WERI-Rb-1 (cell line): ENCODE measurements at regions not wholly inside any gene's neighbourhood (a gene's known extent, or its start where the extent isn't known, plus 50 kb on each side); places are given as distances from the start of the nearest gene placed in this dataset.

ENCODE experiments used
- DNase-seq: peaks from one replicate; pipeline ENCODE4 v3.0.0-alpha.2; 2020
- H3K27ac ChIP-seq: fragments of 250-450 bp; sonication (Bioruptor Pico); 2 replicates; pipeline ENCODE4 v1.5.1; 2020; ENCODE audit warnings: mild to moderate bottlenecking, moderate library complexity
- H3K27me3 ChIP-seq: fragments of 250-450 bp; sonication (Bioruptor Pico); 2 replicates; pipeline ENCODE4 v1.5.1; 2021; ENCODE audit warnings: mild to moderate bottlenecking, low read depth, moderate library complexity; ENCODE audit not compliant: insufficient read depth, severe bottlenecking
- H3K36me3 ChIP-seq: fragments of 250-450 bp; sonication (Bioruptor Pico); 2 replicates; pipeline ENCODE4 v1.5.1; 2020; ENCODE audit warnings: mild to moderate bottlenecking, moderate library complexity
- H3K4me3 ChIP-seq: 2 replicates; pipeline ENCODE4 v1.5.1; 2011; ENCODE audit warnings: low read depth, mild to moderate bottlenecking, control low read depth, low read length
- H3K9me3 ChIP-seq: fragments of 250-450 bp; sonication (Bioruptor Pico); 2 replicates; pipeline ENCODE4 v1.5.1; 2021; ENCODE audit warnings: mild to moderate bottlenecking, moderate library complexity; ENCODE audit not compliant: severe bottlenecking
- TF ChIP-seq, protein P1 (sequence below): IDR thresholded peaks from 2 replicates; pipeline ENCODE4 v1.5.1; 2011; ENCODE audit warnings: low read depth, mild to moderate bottlenecking, control low read depth, inconsistent platforms, low read length

- DNase-seq, result no peak
- no peaks in the 10 kb centered on the region for H3K36me3 ChIP-seq
- H3K4me3 ChIP-seq, result no peak overlapping the region
- TF ChIP-seq, protein P1, sequence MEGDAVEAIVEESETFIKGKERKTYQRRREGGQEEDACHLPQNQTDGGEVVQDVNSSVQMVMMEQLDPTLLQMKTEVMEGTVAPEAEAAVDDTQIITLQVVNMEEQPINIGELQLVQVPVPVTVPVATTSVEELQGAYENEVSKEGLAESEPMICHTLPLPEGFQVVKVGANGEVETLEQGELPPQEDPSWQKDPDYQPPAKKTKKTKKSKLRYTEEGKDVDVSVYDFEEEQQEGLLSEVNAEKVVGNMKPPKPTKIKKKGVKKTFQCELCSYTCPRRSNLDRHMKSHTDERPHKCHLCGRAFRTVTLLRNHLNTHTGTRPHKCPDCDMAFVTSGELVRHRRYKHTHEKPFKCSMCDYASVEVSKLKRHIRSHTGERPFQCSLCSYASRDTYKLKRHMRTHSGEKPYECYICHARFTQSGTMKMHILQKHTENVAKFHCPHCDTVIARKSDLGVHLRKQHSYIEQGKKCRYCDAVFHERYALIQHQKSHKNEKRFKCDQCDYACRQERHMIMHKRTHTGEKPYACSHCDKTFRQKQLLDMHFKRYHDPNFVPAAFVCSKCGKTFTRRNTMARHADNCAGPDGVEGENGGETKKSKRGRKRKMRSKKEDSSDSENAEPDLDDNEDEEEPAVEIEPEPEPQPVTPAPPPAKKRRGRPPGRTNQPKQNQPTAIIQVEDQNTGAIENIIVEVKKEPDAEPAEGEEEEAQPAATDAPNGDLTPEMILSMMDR, result no peak
- no peaks in the 10 kb centered on the region for H3K27me3 ChIP-seq
- no peaks in the 10 kb centered on the region for H3K9me3 ChIP-seq
- H3K27ac ChIP-seq, result no peak overlapping the region
Observed at GRCh38 chr5:124452412-124452811, 294.0 kb downstream of the ZNF608 start.

- no peaks in the 10 kb centered on the region for H3K9me3 ChIP-seq
- no peak for DNase-seq
- H3K27ac ChIP-seq, result no peak overlapping the region
- TF ChIP-seq, protein P1, result no peak
- no peaks in the 10 kb centered on the region for H3K27me3 ChIP-seq
- H3K4me3 ChIP-seq, result no peak overlapping the region
- H3K36me3 ChIP-seq, result no peaks in the 10 kb centered on the region
Observed at GRCh38 chr5:124451721-124452383, 294.6 kb downstream of the ZNF608 start.

GRCh38 chr5:124446120-124446519 lies 300.3 kb downstream of the ZNF608 start:
- Histone ChIP-seq H3K9me3 (no peaks in the 10 kb centered on the region), H3K36me3 (no peaks in the 10 kb centered on the region)

DNA sequence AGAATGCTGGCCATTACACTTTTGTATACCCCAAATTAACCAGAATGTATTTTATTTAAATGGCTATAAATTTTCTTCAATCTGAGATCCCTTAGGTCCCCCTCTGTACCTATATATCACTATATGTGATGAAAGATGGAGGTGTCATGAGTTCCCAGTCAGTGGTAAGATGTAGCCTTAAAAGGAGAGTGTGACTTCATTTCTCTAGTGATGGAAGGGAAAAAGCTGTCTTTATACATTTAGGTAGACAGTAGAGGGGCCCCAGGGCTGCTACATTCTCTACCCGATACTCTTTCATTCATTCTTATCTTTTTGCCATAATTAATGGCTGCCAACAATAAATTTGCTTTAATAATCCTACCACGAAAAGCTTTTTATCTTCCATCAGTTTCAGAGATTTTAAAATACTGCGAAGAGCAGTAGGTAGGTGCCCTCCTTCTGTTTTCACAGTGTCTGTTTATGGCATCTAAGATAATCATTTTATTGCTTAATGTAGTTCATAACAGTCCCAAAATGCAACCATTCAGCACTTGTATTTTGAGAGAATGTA lies 301.3 kb downstream of the ZNF608 start:
- Histone ChIP-seq H3K27ac (no peak overlapping the region), H3K4me3 (no peak overlapping the region), H3K9me3 (no peaks in the 10 kb centered on the region), H3K36me3 (no peaks in the 10 kb centered on the region), H3K27me3 (no peaks in the 10 kb centered on the region)
- TF ChIP-seq, protein P1, result no peak
- no peak for DNase-seq

More at GRCh38 chr5:124446120-124446519, 300.3 kb downstream of the ZNF608 start:
- H3K27me3 ChIP-seq, result no peaks in the 10 kb centered on the region
- no peak for DNase-seq
- TF ChIP-seq, protein P1, result no peak
- H3K4me3 ChIP-seq, result no peak overlapping the region
- no peak overlapping the region for H3K27ac ChIP-seq

DNA sequence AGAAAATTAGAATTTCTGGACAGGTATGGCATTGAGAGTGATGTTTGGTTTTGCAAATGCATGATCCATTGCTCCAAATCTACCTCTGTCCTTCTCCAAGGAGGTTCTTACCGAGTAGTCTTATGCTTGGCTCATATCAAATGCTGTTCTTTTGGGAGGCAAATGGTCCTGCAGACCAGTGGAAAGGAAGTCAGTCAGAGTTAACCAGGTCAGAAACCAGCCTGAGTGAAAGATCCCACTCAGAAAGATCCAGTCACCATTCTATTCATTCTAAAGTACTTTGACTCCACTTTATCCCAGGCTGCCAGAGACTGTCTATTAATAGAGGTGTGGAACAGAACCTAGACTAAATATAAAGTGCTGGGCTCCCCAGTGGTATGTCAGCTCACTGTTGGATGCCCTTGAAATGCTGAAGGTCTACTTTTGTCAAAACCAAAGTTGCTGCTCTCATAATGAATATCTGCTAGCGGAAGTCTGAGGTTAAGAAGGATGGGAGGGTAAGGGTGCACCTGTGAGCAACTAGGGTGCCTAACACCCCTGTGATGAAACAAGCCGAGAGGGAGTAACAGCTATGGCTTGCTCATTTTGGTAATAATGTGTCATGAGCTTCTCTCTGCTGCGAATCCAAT lies 302.2 kb downstream of the ZNF608 start:
- H3K36me3 ChIP-seq, result no peaks in the 10 kb centered on the region
- TF ChIP-seq, protein P1, result no peak
- no peaks in the 10 kb centered on the region for H3K9me3 ChIP-seq
- H3K4me3 ChIP-seq, result no peak overlapping the region
- DNase-seq, result no peak
- H3K27ac ChIP-seq, result no peak overlapping the region
- no peaks in the 10 kb centered on the region for H3K27me3 ChIP-seq
